ENCODE measurements at regions not wholly inside any gene's neighbourhood (a gene's known extent, or its start where the extent isn't known, plus 50 kb on each side); places are given as distances from the start of the nearest gene placed in this dataset.
"Not testable (repeated sequence)": the region's sequence is repeated elsewhere in the genome, so short reads cannot be mapped to it uniquely, and the experiment has no call there.

DNA sequence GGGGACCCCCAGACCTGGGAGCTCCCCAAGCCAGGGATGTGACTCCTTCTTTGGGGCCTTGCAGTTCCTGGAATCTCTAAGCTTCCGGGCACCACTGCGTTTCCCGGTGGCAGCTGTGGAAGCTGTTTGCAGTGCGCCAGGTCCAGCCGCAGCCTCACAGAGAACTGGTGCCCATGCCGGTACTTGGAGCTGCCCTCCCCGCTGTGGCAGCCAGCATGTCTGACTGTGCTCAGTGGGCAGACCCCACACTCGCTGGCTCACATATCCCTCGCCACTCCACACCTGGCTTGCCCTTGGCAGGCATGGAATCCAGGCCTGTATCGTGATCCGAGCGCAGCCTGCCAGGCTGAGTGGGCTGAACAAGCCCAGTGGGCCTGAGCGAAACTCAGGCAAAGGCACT lies 753.2 kb upstream of the PCDH20 start:
- no peaks in the 10 kb centered on the region for H3K36me3 ChIP-seq (ENCODE audit: control insufficient read depth, insufficient read depth, low read length)
- no peak overlapping the region for H2BK15ac ChIP-seq (replicated peaks; ENCODE audit: low read depth)
- no peak overlapping the region for H3K4me2 ChIP-seq (ENCODE audit: low read length)
- H3K4me3 ChIP-seq (ENCODE audit: low read length) = no peak overlapping the region
- no peak overlapping the region for H2BK120ac ChIP-seq (ENCODE audit: low read depth, low read length)
- H3K56ac ChIP-seq (ENCODE audit: low read length) = no peak overlapping the region
- H3K27ac ChIP-seq (ENCODE audit: low read depth, low read length) = no peak overlapping the region
- no peak overlapping the region for H3K4ac ChIP-seq (ENCODE audit: low read depth, low read length)
- H3K23ac ChIP-seq (ENCODE audit: low read length) = no peak overlapping the region
- H3K9ac ChIP-seq (ENCODE audit: low read length) = no peak overlapping the region
- H3K18ac ChIP-seq (ENCODE audit: low read length) = no peak overlapping the region
- no peaks in the 10 kb centered on the region for H3K79me1 ChIP-seq (ENCODE audit: low read length)
- DNase-seq = no peak
- H4K8ac ChIP-seq (ENCODE audit: low read depth, low read length) = no peak overlapping the region
- no peaks in the 10 kb centered on the region for H3K27me3 ChIP-seq (ENCODE audit: insufficient read depth, low read length, poor library complexity)
- no peak overlapping the region for H2AK5ac ChIP-seq (ENCODE audit: low read length)
- H3K79me2 ChIP-seq (ENCODE audit: control insufficient read depth, insufficient read depth, low read length) = no peaks in the 10 kb centered on the region
- H3K4me1 ChIP-seq (ENCODE audit: control insufficient read depth, low read depth, low read length) = no peaks in the 10 kb centered on the region
- H2BK5ac ChIP-seq (ENCODE audit: low read length) = no peak overlapping the region
- no CpG with 5 or more reads among the region's 13 CpGs for WGBS (ENCODE audit: extremely low coverage, insufficient coverage, low lambda C conversion rate)
- no peak overlapping the region for H4K5ac ChIP-seq (ENCODE audit: low read length)

DNA sequence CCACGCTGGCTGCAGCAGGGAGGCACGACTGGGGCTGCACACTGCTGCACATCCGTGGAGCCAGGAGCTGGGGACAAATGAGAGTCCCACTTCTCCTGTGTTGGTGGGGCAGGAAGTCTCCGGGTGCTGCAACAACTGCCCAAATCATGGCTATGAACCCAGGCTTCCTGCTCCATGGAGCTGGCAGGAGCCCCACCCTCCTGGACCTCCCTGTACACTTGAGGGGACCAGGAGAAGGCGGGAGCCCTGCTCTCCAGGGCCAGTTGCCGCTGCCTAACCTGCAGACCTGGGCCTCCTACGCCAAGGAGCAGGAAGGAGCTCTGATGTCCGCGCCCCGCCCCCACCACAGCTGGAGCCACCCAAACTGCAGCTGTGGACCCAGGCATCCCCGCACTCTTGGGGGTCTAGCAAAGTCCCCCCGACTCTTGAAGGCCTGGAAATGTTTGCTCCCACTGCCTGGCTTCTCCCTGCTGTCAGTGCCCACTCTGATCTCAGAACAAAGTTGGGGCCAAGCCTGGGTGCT lies 752.1 kb upstream of the PCDH20 start:
- no CpG with 5 or more reads among the region's 12 CpGs for WGBS (ENCODE audit: extremely low coverage, insufficient coverage, low lambda C conversion rate)
- no peaks in the 10 kb centered on the region for H3K79me1 ChIP-seq (ENCODE audit: low read length)
- no peaks in the 10 kb centered on the region for H3K36me3 ChIP-seq (ENCODE audit: control insufficient read depth, insufficient read depth, low read length)
- no peak overlapping the region for H3K27ac ChIP-seq (ENCODE audit: low read depth, low read length)
- no peak overlapping the region for H3K9ac ChIP-seq (ENCODE audit: low read length)
- no peak overlapping the region for H3K18ac ChIP-seq (ENCODE audit: low read length)
- no peaks in the 10 kb centered on the region for H3K4me1 ChIP-seq (ENCODE audit: control insufficient read depth, low read depth, low read length)
- H2BK120ac ChIP-seq (ENCODE audit: low read depth, low read length) = no peak overlapping the region
- no peaks in the 10 kb centered on the region for H3K27me3 ChIP-seq (ENCODE audit: insufficient read depth, low read length, poor library complexity)
- no peak overlapping the region for H2AK5ac ChIP-seq (ENCODE audit: low read length)
- no peak overlapping the region for H4K5ac ChIP-seq (ENCODE audit: low read length)
- no peak for DNase-seq
- no peak overlapping the region for H3K23ac ChIP-seq (ENCODE audit: low read length)
- H2BK15ac ChIP-seq (replicated peaks; ENCODE audit: low read depth) = no peak overlapping the region
- no peak overlapping the region for H3K4ac ChIP-seq (ENCODE audit: low read depth, low read length)
- no peak overlapping the region for H2BK5ac ChIP-seq (ENCODE audit: low read length)
- H3K56ac ChIP-seq (ENCODE audit: low read length) = no peak overlapping the region
- H3K4me2 ChIP-seq (ENCODE audit: low read length) = no peak overlapping the region
- no peak overlapping the region for H3K4me3 ChIP-seq (ENCODE audit: low read length)
- H4K8ac ChIP-seq (ENCODE audit: low read depth, low read length) = no peak overlapping the region
- H3K79me2 ChIP-seq (ENCODE audit: control insufficient read depth, insufficient read depth, low read length) = no peaks in the 10 kb centered on the region

DNA sequence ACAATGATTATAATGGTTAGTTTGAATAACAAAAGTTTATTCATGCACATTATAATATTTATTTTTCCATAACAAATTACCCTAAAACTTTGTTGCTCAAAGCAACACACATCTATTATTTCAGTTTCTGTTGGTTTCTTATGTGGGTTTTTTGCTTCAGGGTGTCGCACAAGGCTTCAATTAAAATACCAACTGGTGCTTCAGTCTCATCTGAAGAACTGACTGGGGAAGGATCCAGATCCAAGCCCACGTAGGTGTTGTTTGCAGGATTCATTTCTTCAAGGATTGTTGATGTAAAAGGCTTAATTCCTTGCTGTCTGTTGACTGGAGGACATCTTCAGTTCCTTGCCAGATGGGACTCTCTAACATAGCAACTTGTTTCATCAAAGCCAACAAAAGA lies 747.2 kb upstream of the PCDH20 start:
- WGBS (ENCODE audit: extremely low coverage, insufficient coverage, low lambda C conversion rate) = no CpG with 5 or more reads among the region's 2 CpGs
- no peaks in the 10 kb centered on the region for H3K79me1 ChIP-seq (ENCODE audit: low read length)
- no peak overlapping the region for H4K8ac ChIP-seq (ENCODE audit: low read depth, low read length)

DNA sequence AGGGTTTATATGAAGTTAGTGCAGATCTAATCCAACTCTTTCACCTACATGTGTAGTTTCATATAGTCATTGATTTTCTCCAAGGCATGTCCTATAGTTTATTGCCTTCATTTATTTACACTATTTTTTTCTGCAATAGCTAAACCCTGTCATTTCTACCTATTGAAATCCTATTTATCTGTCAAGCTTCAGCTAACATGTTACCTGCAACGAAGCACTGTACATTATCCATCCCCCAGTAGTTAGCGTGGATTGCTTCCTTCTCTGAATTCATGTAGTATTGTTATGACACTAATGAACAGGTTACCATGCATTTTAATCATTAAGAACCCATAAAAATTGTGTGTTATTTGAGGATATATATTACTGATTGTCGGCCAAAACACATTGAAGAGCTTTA lies 742.9 kb upstream of the PCDH20 start:
- no peak overlapping the region for H3K23ac ChIP-seq (ENCODE audit: low read length)
- H3K18ac ChIP-seq (ENCODE audit: low read length) = no peak overlapping the region
- H3K79me2 ChIP-seq (ENCODE audit: control insufficient read depth, insufficient read depth, low read length) = no peaks in the 10 kb centered on the region
- no peak overlapping the region for H2BK120ac ChIP-seq (ENCODE audit: low read depth, low read length)
- no CpG with 5 or more reads among the region's 3 CpGs for whole genome bisulfite sequencing (ENCODE audit: extremely low coverage, insufficient coverage, low lambda C conversion rate)
- no peak overlapping the region for H3K4me3 ChIP-seq (ENCODE audit: low read length)
- DNase-seq = no peak
- H3K4ac ChIP-seq (ENCODE audit: low read depth, low read length) = no peak overlapping the region
- no peaks in the 10 kb centered on the region for H3K4me1 ChIP-seq (ENCODE audit: control insufficient read depth, low read depth, low read length)
- H3K27me3 ChIP-seq (ENCODE audit: insufficient read depth, low read length, poor library complexity) = no peaks in the 10 kb centered on the region
- H3K27ac ChIP-seq (ENCODE audit: low read depth, low read length) = no peak overlapping the region
- H2BK15ac ChIP-seq (replicated peaks; ENCODE audit: low read depth) = no peak overlapping the region
- no peak overlapping the region for H3K56ac ChIP-seq (ENCODE audit: low read length)
- no peak overlapping the region for H3K9ac ChIP-seq (ENCODE audit: low read length)
- no peak overlapping the region for H2BK5ac ChIP-seq (ENCODE audit: low read length)
- H4K8ac ChIP-seq (ENCODE audit: low read depth, low read length) = no peak overlapping the region
- no peaks in the 10 kb centered on the region for H3K79me1 ChIP-seq (ENCODE audit: low read length)
- H3K36me3 ChIP-seq (ENCODE audit: control insufficient read depth, insufficient read depth, low read length) = no peaks in the 10 kb centered on the region
- H3K4me2 ChIP-seq (ENCODE audit: low read length) = no peak overlapping the region
- no peak overlapping the region for H2AK5ac ChIP-seq (ENCODE audit: low read length)
- H4K5ac ChIP-seq (ENCODE audit: low read length) = no peak overlapping the region

More for the DNA sequence above, 747.2 kb upstream of the PCDH20 start:
- Histone ChIP-seq H3K18ac (ENCODE audit: low read length) (no peak overlapping the region), H2BK5ac (ENCODE audit: low read length) (no peak overlapping the region), H3K23ac (ENCODE audit: low read length) (no peak overlapping the region), H2BK15ac (replicated peaks; ENCODE audit: low read depth) (no peak overlapping the region), H4K5ac (ENCODE audit: low read length) (no peak overlapping the region), H3K79me2 (ENCODE audit: control insufficient read depth, insufficient read depth, low read length) (no peaks in the 10 kb centered on the region), H3K4me1 (ENCODE audit: control insufficient read depth, low read depth, low read length) (no peaks in the 10 kb centered on the region), H3K36me3 (ENCODE audit: control insufficient read depth, insufficient read depth, low read length) (no peaks in the 10 kb centered on the region), H3K4me3 (ENCODE audit: low read length) (no peak overlapping the region), H2AK5ac (ENCODE audit: low read length) (no peak overlapping the region), H3K56ac (ENCODE audit: low read length) (no peak overlapping the region), H3K9ac (ENCODE audit: low read length) (no peak overlapping the region), H3K27ac (ENCODE audit: low read depth, low read length) (no peak overlapping the region), H2BK120ac (ENCODE audit: low read depth, low read length) (no peak overlapping the region), H3K27me3 (ENCODE audit: insufficient read depth, low read length, poor library complexity) (no peaks in the 10 kb centered on the region), H3K4me2 (ENCODE audit: low read length) (no peak overlapping the region), H3K4ac (ENCODE audit: low read depth, low read length) (no peak overlapping the region)
- no peak for DNase-seq

DNA sequence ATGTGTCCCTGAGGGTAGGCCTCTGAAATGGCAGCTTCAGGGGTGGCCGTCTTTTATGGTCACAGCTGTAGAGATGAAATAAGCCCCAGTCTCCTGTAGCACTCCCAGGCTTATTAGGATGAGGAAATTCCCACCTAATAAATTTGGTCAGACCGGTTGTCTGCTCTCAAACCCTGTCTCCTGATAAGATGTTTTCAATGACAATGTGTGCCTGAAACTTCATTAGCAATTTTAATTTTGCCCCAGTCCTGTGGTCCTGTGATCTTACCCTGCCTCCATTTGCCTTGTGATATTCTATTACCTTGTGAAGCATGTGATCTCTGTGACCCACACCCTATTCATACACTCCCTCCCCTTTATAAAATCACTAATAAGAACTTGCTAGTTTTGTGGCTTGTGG lies 736.1 kb upstream of the PCDH20 start:
- not testable (repeated sequence) for H3K23ac ChIP-seq (ENCODE audit: low read length); H3K36me3 ChIP-seq (ENCODE audit: control insufficient read depth, insufficient read depth, low read length); H3K4ac ChIP-seq (ENCODE audit: low read depth, low read length); H3K4me3 ChIP-seq (ENCODE audit: low read length); H2BK5ac ChIP-seq (ENCODE audit: low read length); H4K8ac ChIP-seq (ENCODE audit: low read depth, low read length); H3K9ac ChIP-seq (ENCODE audit: low read length); H3K27me3 ChIP-seq (ENCODE audit: insufficient read depth, low read length, poor library complexity); H3K4me2 ChIP-seq (ENCODE audit: low read length); H2BK120ac ChIP-seq (ENCODE audit: low read depth, low read length); H3K18ac ChIP-seq (ENCODE audit: low read length); H4K5ac ChIP-seq (ENCODE audit: low read length); H3K79me1 ChIP-seq (ENCODE audit: low read length); H3K79me2 ChIP-seq (ENCODE audit: control insufficient read depth, insufficient read depth, low read length); DNase-seq; H3K4me1 ChIP-seq (ENCODE audit: control insufficient read depth, low read depth, low read length); H3K27ac ChIP-seq (ENCODE audit: low read depth, low read length); H2AK5ac ChIP-seq (ENCODE audit: low read length); H3K56ac ChIP-seq (ENCODE audit: low read length); H2BK15ac ChIP-seq (replicated peaks; ENCODE audit: low read depth)
- WGBS (ENCODE audit: extremely low coverage, insufficient coverage, low lambda C conversion rate) = no CpG with 5 or more reads among the region's 2 CpGs

DNA sequence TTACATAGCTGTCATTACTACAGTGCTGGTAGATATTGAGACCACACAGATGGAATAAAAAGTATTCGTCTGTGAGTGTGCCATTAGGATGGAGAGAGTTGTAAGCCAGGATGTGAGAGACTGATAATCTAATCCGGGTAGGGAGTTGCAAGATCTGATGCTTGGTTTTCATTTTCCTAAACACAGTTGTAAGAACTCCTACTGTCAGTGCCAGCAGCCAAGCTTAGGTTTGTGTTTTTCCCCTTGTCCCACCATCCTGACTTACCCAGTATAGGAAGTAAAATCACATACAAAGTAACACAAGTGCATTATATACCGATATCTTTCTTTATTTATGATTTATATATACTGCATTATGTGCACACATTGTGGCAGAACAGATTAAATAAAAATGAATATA lies 726.4 kb upstream of the PCDH20 start:
- no peak overlapping the region for H3K27ac ChIP-seq (ENCODE audit: low read depth, low read length)
- no peak overlapping the region for H2BK15ac ChIP-seq (replicated peaks; ENCODE audit: low read depth)
- no peak for DNase-seq
- no peak overlapping the region for H3K23ac ChIP-seq (ENCODE audit: low read length)
- H3K4me2 ChIP-seq (ENCODE audit: low read length) = no peak overlapping the region
- H3K79me2 ChIP-seq (ENCODE audit: control insufficient read depth, insufficient read depth, low read length) = no peaks in the 10 kb centered on the region
- H2AK5ac ChIP-seq (ENCODE audit: low read length) = no peak overlapping the region
- H2BK120ac ChIP-seq (ENCODE audit: low read depth, low read length) = no peak overlapping the region
- H4K5ac ChIP-seq (ENCODE audit: low read length) = no peak overlapping the region
- no peak overlapping the region for H4K8ac ChIP-seq (ENCODE audit: low read depth, low read length)
- H3K18ac ChIP-seq (ENCODE audit: low read length) = no peak overlapping the region
- H3K4me3 ChIP-seq (ENCODE audit: low read length) = no peak overlapping the region
- H3K4ac ChIP-seq (ENCODE audit: low read depth, low read length) = no peak overlapping the region
- no peaks in the 10 kb centered on the region for H3K79me1 ChIP-seq (ENCODE audit: low read length)
- no peak overlapping the region for H3K9ac ChIP-seq (ENCODE audit: low read length)
- no peaks in the 10 kb centered on the region for H3K27me3 ChIP-seq (ENCODE audit: insufficient read depth, low read length, poor library complexity)
- no peak overlapping the region for H2BK5ac ChIP-seq (ENCODE audit: low read length)
- H3K4me1 ChIP-seq (ENCODE audit: control insufficient read depth, low read depth, low read length) = no peaks in the 10 kb centered on the region
- H3K56ac ChIP-seq (ENCODE audit: low read length) = no peak overlapping the region
- no CpG with 5 or more reads among the region's 3 CpGs for WGBS (ENCODE audit: extremely low coverage, insufficient coverage, low lambda C conversion rate)
- no peaks in the 10 kb centered on the region for H3K36me3 ChIP-seq (ENCODE audit: control insufficient read depth, insufficient read depth, low read length)
